OCI-LY3 (cell line): ENCODE measurements at regions not wholly inside any gene's neighbourhood (a gene's known extent, or its start where the extent isn't known, plus 50 kb on each side); places are given as distances from the start of the nearest gene placed in this dataset.

Experiments
- EZH2phosphoT487 ChIP-seq: fragments of 200-600 bp; shearing (Covaris generic); IDR thresholded peaks from 2 replicates; pipeline ENCODE4 v1.6.1; 2018; ENCODE audit warnings: antibody characterized with exemption, mixed run types, low read depth
- TF ChIP-seq, protein P1 (sequence below): fragments of 200-600, 300-600 bp; sonication (generic); IDR thresholded peaks from 2 replicates; pipeline ENCODE4 v1.5.1; 2014; ENCODE audit warnings: antibody characterized with exemption, low read length, low read depth

- TF ChIP-seq, protein P1, sequence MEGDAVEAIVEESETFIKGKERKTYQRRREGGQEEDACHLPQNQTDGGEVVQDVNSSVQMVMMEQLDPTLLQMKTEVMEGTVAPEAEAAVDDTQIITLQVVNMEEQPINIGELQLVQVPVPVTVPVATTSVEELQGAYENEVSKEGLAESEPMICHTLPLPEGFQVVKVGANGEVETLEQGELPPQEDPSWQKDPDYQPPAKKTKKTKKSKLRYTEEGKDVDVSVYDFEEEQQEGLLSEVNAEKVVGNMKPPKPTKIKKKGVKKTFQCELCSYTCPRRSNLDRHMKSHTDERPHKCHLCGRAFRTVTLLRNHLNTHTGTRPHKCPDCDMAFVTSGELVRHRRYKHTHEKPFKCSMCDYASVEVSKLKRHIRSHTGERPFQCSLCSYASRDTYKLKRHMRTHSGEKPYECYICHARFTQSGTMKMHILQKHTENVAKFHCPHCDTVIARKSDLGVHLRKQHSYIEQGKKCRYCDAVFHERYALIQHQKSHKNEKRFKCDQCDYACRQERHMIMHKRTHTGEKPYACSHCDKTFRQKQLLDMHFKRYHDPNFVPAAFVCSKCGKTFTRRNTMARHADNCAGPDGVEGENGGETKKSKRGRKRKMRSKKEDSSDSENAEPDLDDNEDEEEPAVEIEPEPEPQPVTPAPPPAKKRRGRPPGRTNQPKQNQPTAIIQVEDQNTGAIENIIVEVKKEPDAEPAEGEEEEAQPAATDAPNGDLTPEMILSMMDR: no peak
- no peak for TF ChIP-seq EZH2phosphoT487
Measured at GRCh38 chr1:118650107-118650807, 337.9 kb downstream of the TBX15 start.
